Vagina (tissue), 2 donors: ENCODE measurements at regions not wholly inside any gene's neighbourhood (a gene's known extent, or its start where the extent isn't known, plus 50 kb on each side); places are given as distances from the start of the nearest gene placed in this dataset.

Experiments used
- POLR2A ChIP-seq, 2 donors: fragments of 450-650 bp; IDR thresholded peaks; one replicate each; pipeline ENCODE4 v1.6.1; 2017; ENCODE audit warnings: antibody characterized with exemption in 2 of 2, mild to moderate bottlenecking in 2 of 2, moderate library complexity in 2 of 2
- POLR2AphosphoS5 ChIP-seq, 2 donors: sonication (generic); formaldehyde crosslinking; IDR thresholded peaks; one replicate each; pipeline ENCODE4 v1.9.0; 2017; ENCODE audit warnings: antibody characterized with exemption in 2 of 2, mild to moderate bottlenecking in 2 of 2, low read depth in 1 of 2; ENCODE audit not compliant: insufficient read depth in 1 of 2
- TF ChIP-seq, protein P1 (sequence below), 3 experiments: fragments of 450-650 bp in 2 of 3; fragments of 200-600 bp in 1 of 3; sonication (generic) in 1 of 3; IDR thresholded peaks; one replicate each; pipeline ENCODE4 v1.5.1; 2017 to 2019; ENCODE audit warnings: antibody characterized with exemption in 3 of 3, mild to moderate bottlenecking in 2 of 3, moderate library complexity in 2 of 3

DNA sequence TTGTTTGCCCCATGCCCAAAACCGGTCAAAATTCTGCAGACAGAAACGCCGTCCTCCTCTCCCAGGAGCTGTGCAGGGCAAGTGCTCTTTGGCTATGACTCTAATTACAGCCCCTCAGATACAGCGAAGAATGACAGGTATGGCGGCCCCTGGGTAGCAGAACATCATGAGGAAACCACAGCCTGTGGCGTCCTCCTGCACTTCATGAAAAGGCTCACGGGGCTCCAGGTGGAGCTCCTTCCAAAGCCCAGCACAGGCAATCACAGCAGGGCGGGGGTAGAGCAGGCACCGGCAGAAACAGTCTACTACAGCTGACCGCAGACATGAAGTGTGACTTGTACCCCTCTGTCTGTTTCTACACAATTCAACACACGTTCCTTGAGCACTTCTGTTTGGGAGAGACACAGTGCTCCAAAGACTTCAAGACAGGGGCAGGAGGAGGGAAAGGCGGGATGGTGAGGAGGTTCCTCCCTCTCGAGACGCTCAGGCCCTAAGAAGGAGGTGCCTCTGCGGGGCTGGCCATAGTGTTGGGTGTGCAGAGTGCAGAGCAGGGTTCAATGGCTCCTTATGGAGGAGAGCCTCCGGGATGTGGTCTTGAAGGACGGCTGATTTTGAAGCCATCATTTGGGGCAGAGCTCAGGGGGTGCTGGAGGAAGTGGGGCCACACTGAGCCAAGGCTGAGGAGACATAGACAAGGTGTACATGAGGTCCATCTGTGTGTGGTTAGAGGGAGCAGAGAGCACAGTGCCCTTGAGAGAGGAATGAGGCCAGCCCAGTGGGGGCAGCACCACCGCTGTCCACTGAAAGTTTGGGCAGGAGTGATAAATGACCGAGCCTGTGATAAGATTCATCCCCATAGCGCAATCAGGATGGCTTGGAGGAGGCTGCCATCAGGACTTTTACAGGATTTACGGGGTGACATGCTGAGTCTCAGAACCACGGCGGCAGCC lies 468.3 kb downstream of the EIPR1 start:
- no peak for TF ChIP-seq POLR2A (IDR thresholded peaks at IDR 0.05)
- TF ChIP-seq, protein P1, sequence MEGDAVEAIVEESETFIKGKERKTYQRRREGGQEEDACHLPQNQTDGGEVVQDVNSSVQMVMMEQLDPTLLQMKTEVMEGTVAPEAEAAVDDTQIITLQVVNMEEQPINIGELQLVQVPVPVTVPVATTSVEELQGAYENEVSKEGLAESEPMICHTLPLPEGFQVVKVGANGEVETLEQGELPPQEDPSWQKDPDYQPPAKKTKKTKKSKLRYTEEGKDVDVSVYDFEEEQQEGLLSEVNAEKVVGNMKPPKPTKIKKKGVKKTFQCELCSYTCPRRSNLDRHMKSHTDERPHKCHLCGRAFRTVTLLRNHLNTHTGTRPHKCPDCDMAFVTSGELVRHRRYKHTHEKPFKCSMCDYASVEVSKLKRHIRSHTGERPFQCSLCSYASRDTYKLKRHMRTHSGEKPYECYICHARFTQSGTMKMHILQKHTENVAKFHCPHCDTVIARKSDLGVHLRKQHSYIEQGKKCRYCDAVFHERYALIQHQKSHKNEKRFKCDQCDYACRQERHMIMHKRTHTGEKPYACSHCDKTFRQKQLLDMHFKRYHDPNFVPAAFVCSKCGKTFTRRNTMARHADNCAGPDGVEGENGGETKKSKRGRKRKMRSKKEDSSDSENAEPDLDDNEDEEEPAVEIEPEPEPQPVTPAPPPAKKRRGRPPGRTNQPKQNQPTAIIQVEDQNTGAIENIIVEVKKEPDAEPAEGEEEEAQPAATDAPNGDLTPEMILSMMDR (IDR thresholded peaks at IDR 0.05) = no peak
- no peak for TF ChIP-seq POLR2AphosphoS5 (IDR thresholded peaks at IDR 0.05; ENCODE audit: insufficient read depth in 1 of 2, low read depth in 1 of 2)
